ENCODE measurements at regions not wholly inside any gene's neighbourhood (a gene's known extent, or its start where the extent isn't known, plus 50 kb on each side); places are given as distances from the start of the nearest gene placed in this dataset.

GRCh38 chr18:54075689-54076088 is 148.8 kb downstream of the MBD2 start:
- no peaks in the 10 kb centered on the region for H3K9me2 ChIP-seq (replicated peaks; ENCODE audit: insufficient read depth, low read length)
- no peak overlapping the region for H3K4me3 ChIP-seq (ENCODE audit: insufficient read depth, low read length, poor library complexity, severe bottlenecking)
- H3K9ac ChIP-seq (ENCODE audit: low read length), result no peak overlapping the region
- H3K36me3 ChIP-seq (ENCODE audit: low read length), result no peaks in the 10 kb centered on the region
- H4K20me1 ChIP-seq (ENCODE audit: low read depth, low read length), result no peaks in the 10 kb centered on the region
- no peaks in the 10 kb centered on the region for H3K9me3 ChIP-seq (ENCODE audit: insufficient read depth, low read length)
- H3F3A ChIP-seq (ENCODE audit: insufficient read depth), result no peaks in the 10 kb centered on the region
- no peak overlapping the region for H3K27ac ChIP-seq (ENCODE audit: low read depth, low read length)
- H3K27me3 ChIP-seq (ENCODE audit: low read length), result no peaks in the 10 kb centered on the region
- H3K79me2 ChIP-seq (ENCODE audit: insufficient read depth, low read length), result no peaks in the 10 kb centered on the region
- TF ChIP-seq EZH2phosphoT487 (conservative IDR thresholded peaks at IDR 0.05; ENCODE audit: low read length) (no peak), CTCF (IDR thresholded peaks at IDR 0.05; ENCODE audit: insufficient read depth, low read length, poor library complexity, severe bottlenecking) (no peak)
- H2AFZ ChIP-seq (ENCODE audit: low read depth, low read length, severe bottlenecking), result no peak overlapping the region
- no peak overlapping the region for H3K4me2 ChIP-seq (ENCODE audit: low read depth, low read length, poor library complexity, severe bottlenecking)

- no peak overlapping the region for H3K4me2 ChIP-seq (ENCODE audit: low read depth, low read length, poor library complexity, severe bottlenecking)
- no peaks in the 10 kb centered on the region for H3K9me2 ChIP-seq (replicated peaks; ENCODE audit: insufficient read depth, low read length)
These were observed 154.7 kb downstream of the MBD2 start for GRCh38 chr18:54069729-54070128.

GRCh38 chr18:54060343-54061005 is 164.0 kb downstream of the MBD2 start:
- no peak overlapping the region for H3K27ac ChIP-seq (ENCODE audit: low read depth, low read length)
- no peaks in the 10 kb centered on the region for H3K27me3 ChIP-seq (ENCODE audit: low read length)
- H3K4me2 ChIP-seq (ENCODE audit: low read depth, low read length, poor library complexity, severe bottlenecking), result no peak overlapping the region
- 0 out of 2 replicates have a peak, but pooled peaks cover 5% of the 10 kb centered on the region for H3K9me2 ChIP-seq (replicated peaks; ENCODE audit: insufficient read depth, low read length)
- no peak overlapping the region for H3K9ac ChIP-seq (ENCODE audit: low read length)
- no peaks in the 10 kb centered on the region for H4K20me1 ChIP-seq (ENCODE audit: low read depth, low read length)
- TF ChIP-seq CTCF (IDR thresholded peaks at IDR 0.05; ENCODE audit: insufficient read depth, low read length, poor library complexity, severe bottlenecking), result no peak
- TF ChIP-seq EZH2phosphoT487 (conservative IDR thresholded peaks at IDR 0.05; ENCODE audit: low read length), result no peak
- H3K36me3 ChIP-seq (ENCODE audit: low read length), result no peaks in the 10 kb centered on the region
- no peak overlapping the region for H2AFZ ChIP-seq (ENCODE audit: low read depth, low read length, severe bottlenecking)
- H3K9me3 ChIP-seq (ENCODE audit: insufficient read depth, low read length), result no peaks in the 10 kb centered on the region
- H3K79me2 ChIP-seq (ENCODE audit: insufficient read depth, low read length), result no peaks in the 10 kb centered on the region
- H3K4me3 ChIP-seq (ENCODE audit: insufficient read depth, low read length, poor library complexity, severe bottlenecking), result no peak overlapping the region
- H3F3A ChIP-seq (ENCODE audit: insufficient read depth), result no peaks in the 10 kb centered on the region

More at GRCh38 chr18:54069729-54070128, 154.7 kb downstream of the MBD2 start:
- Histone ChIP-seq H4K20me1 (ENCODE audit: low read depth, low read length) (no peaks in the 10 kb centered on the region), H3K27me3 (ENCODE audit: low read length) (no peaks in the 10 kb centered on the region), H3K36me3 (ENCODE audit: low read length) (no peaks in the 10 kb centered on the region), H3K79me2 (ENCODE audit: insufficient read depth, low read length) (no peaks in the 10 kb centered on the region), H2AFZ (ENCODE audit: low read depth, low read length, severe bottlenecking) (no peak overlapping the region), H3K27ac (ENCODE audit: low read depth, low read length) (no peak overlapping the region), H3K9ac (ENCODE audit: low read length) (no peak overlapping the region), H3F3A (ENCODE audit: insufficient read depth) (no peaks in the 10 kb centered on the region), H3K9me3 (ENCODE audit: insufficient read depth, low read length) (no peaks in the 10 kb centered on the region), H3K4me3 (ENCODE audit: insufficient read depth, low read length, poor library complexity, severe bottlenecking) (no peak overlapping the region)
- TF ChIP-seq CTCF (IDR thresholded peaks at IDR 0.05; ENCODE audit: insufficient read depth, low read length, poor library complexity, severe bottlenecking) (no peak), EZH2phosphoT487 (conservative IDR thresholded peaks at IDR 0.05; ENCODE audit: low read length) (no peak)

All from SU-DHL-6 (cell line).